ENCODE measurements at regions not wholly inside any gene's neighbourhood (a gene's known extent, or its start where the extent isn't known, plus 50 kb on each side); places are given as distances from the start of the nearest gene placed in this dataset.

DNA sequence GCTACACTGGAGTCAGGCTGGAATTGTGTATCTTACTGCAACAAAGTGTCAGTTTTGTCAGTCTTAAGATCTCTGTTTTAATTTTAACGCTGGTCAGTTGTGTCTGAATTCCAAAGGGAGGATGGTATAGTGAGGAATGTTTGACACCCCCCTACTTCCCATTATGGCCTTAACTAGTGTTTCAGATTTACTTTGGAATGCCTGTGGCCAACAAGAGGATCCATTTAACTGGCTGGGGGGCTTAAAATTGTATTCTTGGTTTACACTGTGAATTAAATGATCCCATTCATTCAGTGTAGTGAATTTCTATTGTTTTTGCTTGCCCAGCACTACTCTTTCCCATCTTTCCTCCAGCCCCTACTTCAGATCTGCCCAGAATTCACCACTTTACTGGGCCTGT is 75.8 kb upstream of the IQCM start:
- TF ChIP-seq EP300 (IDR thresholded peaks at IDR 0.05; ENCODE audit: low read depth in 2 of 2, low read length in 2 of 2) (no peak), EP300 (CRISPR knock-in tag; IDR thresholded peaks at IDR 0.05; ENCODE audit: borderline replicate concordance) (no peak), MXI1 (IDR thresholded peaks at IDR 0.05; ENCODE audit: borderline replicate concordance, low read depth, low read length) (no peak), NFIC (IDR thresholded peaks at IDR 0.05; ENCODE audit: low read length) (no peak), ZNF432 (CRISPR knock-in tag; IDR thresholded peaks at IDR 0.05; ENCODE audit: borderline replicate concordance) (no peak), ZNF30 (CRISPR knock-in tag; IDR thresholded peaks at IDR 0.05) (no peak), ZNF253 (CRISPR knock-in tag; IDR thresholded peaks at IDR 0.05; ENCODE audit: borderline replicate concordance) (no peak)
- TF ChIP-seq, protein P1, sequence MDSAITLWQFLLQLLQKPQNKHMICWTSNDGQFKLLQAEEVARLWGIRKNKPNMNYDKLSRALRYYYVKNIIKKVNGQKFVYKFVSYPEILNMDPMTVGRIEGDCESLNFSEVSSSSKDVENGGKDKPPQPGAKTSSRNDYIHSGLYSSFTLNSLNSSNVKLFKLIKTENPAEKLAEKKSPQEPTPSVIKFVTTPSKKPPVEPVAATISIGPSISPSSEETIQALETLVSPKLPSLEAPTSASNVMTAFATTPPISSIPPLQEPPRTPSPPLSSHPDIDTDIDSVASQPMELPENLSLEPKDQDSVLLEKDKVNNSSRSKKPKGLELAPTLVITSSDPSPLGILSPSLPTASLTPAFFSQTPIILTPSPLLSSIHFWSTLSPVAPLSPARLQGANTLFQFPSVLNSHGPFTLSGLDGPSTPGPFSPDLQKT (CRISPR knock-in tag; IDR thresholded peaks at IDR 0.05; ENCODE audit: borderline replicate concordance): no peak
- TF ChIP-seq, protein P2, sequence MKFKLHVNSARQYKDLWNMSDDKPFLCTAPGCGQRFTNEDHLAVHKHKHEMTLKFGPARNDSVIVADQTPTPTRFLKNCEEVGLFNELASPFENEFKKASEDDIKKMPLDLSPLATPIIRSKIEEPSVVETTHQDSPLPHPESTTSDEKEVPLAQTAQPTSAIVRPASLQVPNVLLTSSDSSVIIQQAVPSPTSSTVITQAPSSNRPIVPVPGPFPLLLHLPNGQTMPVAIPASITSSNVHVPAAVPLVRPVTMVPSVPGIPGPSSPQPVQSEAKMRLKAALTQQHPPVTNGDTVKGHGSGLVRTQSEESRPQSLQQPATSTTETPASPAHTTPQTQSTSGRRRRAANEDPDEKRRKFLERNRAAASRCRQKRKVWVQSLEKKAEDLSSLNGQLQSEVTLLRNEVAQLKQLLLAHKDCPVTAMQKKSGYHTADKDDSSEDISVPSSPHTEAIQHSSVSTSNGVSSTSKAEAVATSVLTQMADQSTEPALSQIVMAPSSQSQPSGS (CRISPR knock-in tag; IDR thresholded peaks at IDR 0.05): no peak
- TF ChIP-seq, protein P3, sequence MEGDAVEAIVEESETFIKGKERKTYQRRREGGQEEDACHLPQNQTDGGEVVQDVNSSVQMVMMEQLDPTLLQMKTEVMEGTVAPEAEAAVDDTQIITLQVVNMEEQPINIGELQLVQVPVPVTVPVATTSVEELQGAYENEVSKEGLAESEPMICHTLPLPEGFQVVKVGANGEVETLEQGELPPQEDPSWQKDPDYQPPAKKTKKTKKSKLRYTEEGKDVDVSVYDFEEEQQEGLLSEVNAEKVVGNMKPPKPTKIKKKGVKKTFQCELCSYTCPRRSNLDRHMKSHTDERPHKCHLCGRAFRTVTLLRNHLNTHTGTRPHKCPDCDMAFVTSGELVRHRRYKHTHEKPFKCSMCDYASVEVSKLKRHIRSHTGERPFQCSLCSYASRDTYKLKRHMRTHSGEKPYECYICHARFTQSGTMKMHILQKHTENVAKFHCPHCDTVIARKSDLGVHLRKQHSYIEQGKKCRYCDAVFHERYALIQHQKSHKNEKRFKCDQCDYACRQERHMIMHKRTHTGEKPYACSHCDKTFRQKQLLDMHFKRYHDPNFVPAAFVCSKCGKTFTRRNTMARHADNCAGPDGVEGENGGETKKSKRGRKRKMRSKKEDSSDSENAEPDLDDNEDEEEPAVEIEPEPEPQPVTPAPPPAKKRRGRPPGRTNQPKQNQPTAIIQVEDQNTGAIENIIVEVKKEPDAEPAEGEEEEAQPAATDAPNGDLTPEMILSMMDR (CRISPR knock-in tag; IDR thresholded peaks at IDR 0.05): no peak
- TF ChIP-seq, protein P4, sequence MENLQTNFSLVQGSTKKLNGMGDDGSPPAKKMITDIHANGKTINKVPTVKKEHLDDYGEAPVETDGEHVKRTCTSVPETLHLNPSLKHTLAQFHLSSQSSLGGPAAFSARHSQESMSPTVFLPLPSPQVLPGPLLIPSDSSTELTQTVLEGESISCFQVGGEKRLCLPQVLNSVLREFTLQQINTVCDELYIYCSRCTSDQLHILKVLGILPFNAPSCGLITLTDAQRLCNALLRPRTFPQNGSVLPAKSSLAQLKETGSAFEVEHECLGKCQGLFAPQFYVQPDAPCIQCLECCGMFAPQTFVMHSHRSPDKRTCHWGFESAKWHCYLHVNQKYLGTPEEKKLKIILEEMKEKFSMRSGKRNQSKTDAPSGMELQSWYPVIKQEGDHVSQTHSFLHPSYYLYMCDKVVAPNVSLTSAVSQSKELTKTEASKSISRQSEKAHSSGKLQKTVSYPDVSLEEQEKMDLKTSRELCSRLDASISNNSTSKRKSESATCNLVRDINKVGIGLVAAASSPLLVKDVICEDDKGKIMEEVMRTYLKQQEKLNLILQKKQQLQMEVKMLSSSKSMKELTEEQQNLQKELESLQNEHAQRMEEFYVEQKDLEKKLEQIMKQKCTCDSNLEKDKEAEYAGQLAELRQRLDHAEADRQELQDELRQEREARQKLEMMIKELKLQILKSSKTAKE (CRISPR knock-in tag; IDR thresholded peaks at IDR 0.05; ENCODE audit: borderline replicate concordance): no peak
